Renal cortical epithelial cell (primary cell): ENCODE measurements at regions not wholly inside any gene's neighbourhood (a gene's known extent, or its start where the extent isn't known, plus 50 kb on each side); places are given as distances from the start of the nearest gene placed in this dataset.
"Not testable (repeated sequence)": the region's sequence is repeated elsewhere in the genome, so short reads cannot be mapped to it uniquely, and the experiment has no call there.

Experiments used
- DNase-seq: peaks from one replicate; pipeline ENCODE4 v3.0.0-alpha.2; 2011; ENCODE audit warnings: low read depth

- peak; percentile 7 for DNase-seq
Measured at GRCh38 chrX:94831364-94831763, 1157.4 kb downstream of the FAM133A start.

DNA sequence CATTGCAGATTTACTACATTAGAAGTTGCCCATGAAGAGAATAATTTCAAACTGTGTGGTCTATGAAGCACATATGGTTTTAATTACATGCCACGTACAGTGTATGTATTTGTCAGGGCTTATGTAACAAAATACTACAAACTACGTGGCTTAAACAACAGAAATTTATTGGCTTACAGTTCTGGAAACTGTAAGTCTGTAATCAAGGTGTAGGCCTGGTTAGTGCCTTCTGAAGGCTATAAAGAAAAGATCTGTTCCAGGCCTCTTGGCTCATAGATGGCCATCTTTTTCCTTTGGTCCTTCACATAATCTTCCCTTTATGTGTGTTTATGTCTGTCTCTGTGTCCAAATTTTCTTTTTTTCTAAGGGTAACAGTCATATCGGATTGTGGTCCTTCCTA, 1160.2 kb downstream of the FAM133A start:
- DNase-seq: no peak

GRCh38 chrX:94850811-94851210, 1176.8 kb downstream of the FAM133A start:
- no peak for DNase-seq

- no peak for DNase-seq
Measured at GRCh38 chrX:94854251-94854650, 1180.2 kb downstream of the FAM133A start.

DNA sequence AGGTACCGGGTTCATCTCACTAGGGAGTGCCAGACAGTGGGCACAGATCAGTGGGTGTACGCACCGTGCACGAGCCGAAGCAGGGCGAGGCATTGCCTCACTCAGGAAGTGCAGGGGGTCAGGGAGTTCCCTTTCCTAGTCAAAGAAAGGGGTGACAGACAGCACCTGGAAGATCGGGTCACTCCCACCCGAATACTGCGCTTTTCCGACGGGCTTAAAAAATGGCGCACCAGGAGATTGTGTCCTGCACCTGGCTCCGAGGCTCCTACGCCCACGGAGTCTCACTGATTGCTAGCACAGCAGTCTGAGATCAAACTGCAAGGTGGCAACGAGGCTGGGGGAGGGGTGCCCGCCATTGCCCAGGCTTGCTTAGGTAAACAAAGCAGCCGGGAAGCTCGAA, 1188.5 kb downstream of the FAM133A start:
- DNase-seq: not testable (repeated sequence)

DNA sequence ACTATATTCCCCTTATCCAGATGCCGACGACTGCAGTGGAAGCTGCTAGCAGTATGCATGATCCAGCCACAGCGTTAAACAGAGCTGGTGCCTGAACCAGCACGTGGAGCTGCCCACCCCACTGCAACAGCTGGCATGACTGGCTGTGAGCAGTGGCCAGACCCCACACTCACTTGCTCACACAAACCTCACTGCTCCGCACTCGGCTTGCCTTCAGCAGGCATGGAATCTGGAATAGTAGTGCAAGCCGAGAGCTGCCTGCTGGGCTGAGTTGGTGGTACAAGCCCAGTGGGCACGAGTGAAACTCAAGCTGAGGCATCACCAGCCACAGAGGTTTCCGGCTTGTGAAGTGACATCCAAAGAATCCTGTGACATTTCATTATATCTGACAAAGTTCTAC, 1197.6 kb downstream of the FAM133A start:
- no peak for DNase-seq

GRCh38 chrX:94901849-94902248, 1227.8 kb downstream of the FAM133A start:
- DNase-seq: no peak

DNA sequence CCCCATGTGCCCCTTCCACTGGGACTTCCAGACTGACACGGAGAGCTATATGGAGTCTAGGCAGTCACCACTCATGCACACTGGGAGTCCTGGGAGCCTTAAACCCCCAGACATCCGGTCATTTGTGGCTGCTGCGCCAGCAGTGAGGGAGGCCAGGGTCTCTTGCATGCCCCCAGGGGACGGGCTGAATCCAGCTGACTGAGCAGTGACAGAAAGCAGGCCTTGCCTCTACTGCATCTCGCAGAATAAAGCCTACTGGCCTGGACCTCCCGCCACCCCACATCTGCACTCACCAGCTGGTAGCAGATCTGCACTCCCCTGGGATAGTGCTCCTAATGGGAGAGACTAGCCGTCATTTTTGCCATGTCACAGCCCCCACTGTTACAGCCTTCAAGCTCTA, 1234.2 kb downstream of the FAM133A start:
- no peak for DNase-seq

DNA sequence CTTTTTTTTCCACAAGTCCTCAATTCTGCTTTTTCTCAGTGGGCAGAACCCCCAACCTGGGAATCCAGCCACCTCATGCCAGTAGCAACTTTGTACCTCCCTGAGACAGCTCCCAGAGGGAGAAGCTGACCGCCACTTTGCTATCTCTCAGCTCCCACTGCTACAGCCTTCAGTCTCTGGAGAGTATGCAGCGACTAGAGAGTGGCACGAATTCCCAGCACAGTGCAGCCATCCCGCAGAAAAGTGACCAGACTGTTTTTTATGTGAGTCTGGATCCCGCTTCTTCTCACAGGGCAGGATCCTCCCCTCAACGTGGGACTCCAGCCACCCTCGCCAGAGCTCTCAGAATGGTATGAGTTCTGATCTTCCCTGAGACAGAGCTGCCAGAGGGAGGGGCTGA, 1234.6 kb downstream of the FAM133A start:
- DNase-seq: no peak

DNA sequence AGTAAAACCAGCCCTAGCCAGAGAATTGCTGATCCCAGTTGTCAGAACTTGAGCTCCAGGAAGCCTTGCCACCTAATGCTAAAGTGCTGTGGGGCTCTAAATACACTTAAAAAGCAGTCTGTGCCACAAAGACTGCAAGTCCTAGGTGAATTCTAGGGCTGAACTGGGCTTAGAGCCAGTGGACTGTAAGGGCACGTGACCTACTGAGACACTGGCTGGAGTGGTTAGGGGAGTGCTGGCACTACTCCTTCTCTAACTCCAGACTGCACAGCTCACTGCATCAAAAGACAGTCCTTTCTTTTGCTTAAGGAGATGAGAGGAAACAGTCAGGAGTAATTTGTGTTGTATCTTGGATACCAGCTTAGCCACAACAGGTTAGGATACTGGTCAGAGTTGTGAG, 1240.2 kb downstream of the FAM133A start:
- no peak for DNase-seq

DNA sequence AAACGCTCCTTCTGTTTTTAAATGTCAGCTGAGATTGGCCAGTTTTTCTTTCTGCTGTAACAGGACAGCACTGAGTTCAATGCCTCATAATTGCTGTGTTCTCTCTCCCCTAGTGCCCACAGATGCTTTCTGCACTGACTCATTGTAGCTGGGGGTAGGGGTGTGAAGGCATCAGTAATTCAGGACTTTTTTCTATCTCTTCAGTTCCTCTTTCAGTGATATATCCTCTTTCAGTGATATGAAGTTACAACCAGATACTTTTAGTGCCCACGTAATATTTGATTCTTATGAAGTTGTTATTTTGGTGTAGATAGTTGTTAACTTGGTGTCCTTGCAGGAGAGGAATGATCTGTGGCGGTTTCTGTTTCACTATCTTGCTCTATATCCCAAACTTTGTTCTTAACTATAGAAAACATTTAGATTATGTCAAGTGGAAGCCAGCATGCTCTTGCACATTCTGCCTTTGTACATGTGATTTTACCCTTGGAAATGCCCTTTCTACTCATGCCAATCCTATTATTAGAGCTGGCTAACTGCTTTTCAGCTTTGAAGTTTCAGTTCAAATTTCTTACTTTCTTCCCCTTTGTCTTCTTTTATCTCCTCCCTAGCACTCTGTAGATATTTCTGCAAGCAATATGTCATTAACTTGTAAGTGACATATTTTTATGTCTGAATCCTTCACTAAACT, 1258.4 kb downstream of the FAM133A start:
- no peak for DNase-seq

- no peak for DNase-seq
Measured at GRCh38 chrX:94936722-94937121, 1262.7 kb downstream of the FAM133A start.

- no peak for DNase-seq
Measured at GRCh38 chrX:94937491-94937890, 1263.5 kb downstream of the FAM133A start.

DNA sequence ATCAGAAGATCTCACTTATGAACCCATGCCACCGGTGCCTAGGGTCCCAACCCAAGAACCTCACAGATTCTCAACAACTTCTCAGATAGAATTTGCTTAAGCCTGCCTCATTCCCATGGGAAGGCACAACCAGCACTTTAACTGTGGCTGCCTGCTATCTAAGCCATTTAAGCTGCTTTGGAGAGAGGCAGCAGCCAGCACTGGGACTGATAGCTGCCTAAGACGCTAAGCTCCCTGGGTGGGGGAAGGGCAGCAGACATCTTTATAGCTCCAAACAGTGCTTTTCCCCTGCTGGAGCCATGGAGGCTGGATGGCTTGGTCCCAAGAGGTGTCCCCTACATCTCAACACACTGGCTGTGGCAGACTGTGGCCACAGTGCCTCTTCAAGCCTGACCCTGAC, 1268.6 kb downstream of the FAM133A start:
- DNase-seq: no peak

DNA sequence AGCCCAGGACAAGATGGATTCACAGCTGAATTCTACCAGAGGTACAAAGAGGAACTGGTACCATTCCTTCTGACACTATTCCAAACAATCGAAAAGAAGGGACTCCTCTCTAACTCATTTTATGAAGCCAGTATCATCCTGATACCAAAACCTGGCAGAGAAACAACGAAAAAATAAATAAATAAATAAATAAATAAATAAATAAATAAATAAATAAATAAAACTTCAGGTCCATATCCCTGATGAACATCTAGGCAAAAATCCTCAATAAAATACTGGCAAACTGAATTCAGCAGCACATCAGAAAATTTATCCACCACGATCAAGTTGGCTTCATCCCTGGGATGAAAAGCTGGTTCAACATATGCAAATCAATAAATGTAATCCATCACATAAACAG, 1272.1 kb downstream of the FAM133A start:
- DNase-seq: not testable (repeated sequence)

- no peak for DNase-seq
Measured at GRCh38 chrX:94961730-94962129, 1287.7 kb downstream of the FAM133A start.

GRCh38 chrX:94977562-94977961, 1303.6 kb downstream of the FAM133A start:
- no peak for DNase-seq

- no peak for DNase-seq
Measured at GRCh38 chrX:94977986-94978385, 1304.0 kb downstream of the FAM133A start.
